IPS-20b (cell line): ENCODE measurements at regions not wholly inside any gene's neighbourhood (a gene's known extent, or its start where the extent isn't known, plus 50 kb on each side); places are given as distances from the start of the nearest gene placed in this dataset.
"Not testable (repeated sequence)": the region's sequence is repeated elsewhere in the genome, so short reads cannot be mapped to it uniquely, and the experiment has no call there.

Experiments used
- H3K27ac ChIP-seq: one replicate; pipeline ENCODE4 v1.5.1; 2013; ENCODE audit warnings: low read length
- H3K27me3 ChIP-seq: 2 replicates; pipeline ENCODE4 v1.6.1; 2013; ENCODE audit warnings: mild to moderate bottlenecking, low read length, inconsistent platforms; ENCODE audit not compliant: insufficient read depth
- H3K36me3 ChIP-seq: 2 replicates; pipeline ENCODE4 v1.6.1; 2013; ENCODE audit warnings: low read depth, mild to moderate bottlenecking, inconsistent platforms, low read length, moderate library complexity; ENCODE audit not compliant: insufficient read depth
- H3K4me1 ChIP-seq: 2 replicates; pipeline ENCODE4 v1.6.1; 2013; ENCODE audit warnings: mild to moderate bottlenecking, control low read depth, inconsistent platforms, low read length, moderate library complexity; ENCODE audit not compliant: insufficient read depth
- H3K4me3 ChIP-seq: 2 replicates; pipeline ENCODE4 v1.5.1; 2013; ENCODE audit warnings: mild to moderate bottlenecking, low read length, inconsistent platforms
- H3K9ac ChIP-seq: 2 replicates; pipeline ENCODE4 v1.6.1; 2013; ENCODE audit warnings: low read depth, mild to moderate bottlenecking, inconsistent platforms, low read length, moderate library complexity
- H3K9me3 ChIP-seq: 2 replicates; pipeline ENCODE4 v1.6.1; 2013; ENCODE audit warnings: mild to moderate bottlenecking, low read depth, low read length, inconsistent platforms; ENCODE audit not compliant: insufficient read depth

GRCh38 chr20:48039514-48039913, 254.2 kb upstream of the SULF2 start:
- H3K4me3 ChIP-seq: no peak overlapping the region
- no peak overlapping the region for H3K9ac ChIP-seq
- no peaks in the 10 kb centered on the region for H3K4me1 ChIP-seq
- H3K27me3 ChIP-seq: no peaks in the 10 kb centered on the region
- no peaks in the 10 kb centered on the region for H3K36me3 ChIP-seq
- no peak overlapping the region for H3K27ac ChIP-seq
- H3K9me3 ChIP-seq: no peaks in the 10 kb centered on the region

GRCh38 chr20:48038713-48039112, 253.4 kb upstream of the SULF2 start:
- Histone ChIP-seq H3K9me3 (no peaks in the 10 kb centered on the region), H3K4me3 (no peak overlapping the region), H3K36me3 (no peaks in the 10 kb centered on the region), H3K4me1 (no peaks in the 10 kb centered on the region), H3K27ac (no peak overlapping the region), H3K27me3 (no peaks in the 10 kb centered on the region), H3K9ac (no peak overlapping the region)

GRCh38 chr20:48037798-48038197, 252.5 kb upstream of the SULF2 start:
- H3K36me3 ChIP-seq, H3K27ac ChIP-seq, H3K4me3 ChIP-seq, H3K9me3 ChIP-seq, H3K9ac ChIP-seq, H3K27me3 ChIP-seq, H3K4me1 ChIP-seq: not testable (repeated sequence)

- Histone ChIP-seq H3K36me3 (no peaks in the 10 kb centered on the region), H3K27me3 (no peaks in the 10 kb centered on the region), H3K4me3 (no peak overlapping the region), H3K9me3 (no peaks in the 10 kb centered on the region), H3K9ac (no peak overlapping the region), H3K4me1 (no peaks in the 10 kb centered on the region), H3K27ac (no peak overlapping the region)
Observed at GRCh38 chr20:48035961-48036731, 250.9 kb upstream of the SULF2 start.

- no peak overlapping the region for H3K27ac ChIP-seq
- no peaks in the 10 kb centered on the region for H3K27me3 ChIP-seq
- H3K9me3 ChIP-seq: no peaks in the 10 kb centered on the region
- no peaks in the 10 kb centered on the region for H3K4me1 ChIP-seq
- H3K36me3 ChIP-seq: no peaks in the 10 kb centered on the region
- no peak overlapping the region for H3K4me3 ChIP-seq
- no peak overlapping the region for H3K9ac ChIP-seq
Observed at GRCh38 chr20:48034751-48035150, 249.5 kb upstream of the SULF2 start.

GRCh38 chr20:48033005-48033404, 247.7 kb upstream of the SULF2 start:
- H3K4me3 ChIP-seq, H3K36me3 ChIP-seq, H3K27me3 ChIP-seq, H3K27ac ChIP-seq, H3K9me3 ChIP-seq, H3K4me1 ChIP-seq, H3K9ac ChIP-seq: not testable (repeated sequence)

- H3K9ac ChIP-seq: no peak overlapping the region
- no peaks in the 10 kb centered on the region for H3K9me3 ChIP-seq
- H3K27ac ChIP-seq: no peak overlapping the region
- no peaks in the 10 kb centered on the region for H3K36me3 ChIP-seq
- H3K27me3 ChIP-seq: no peaks in the 10 kb centered on the region
- H3K4me1 ChIP-seq: peaks cover 7% of the 10 kb centered on the region; the same call in 1 of the 2 replicates
- H3K4me3 ChIP-seq: no peak overlapping the region
Observed at GRCh38 chr20:48031122-48031521, 245.8 kb upstream of the SULF2 start.

- Histone ChIP-seq H3K4me1 (peaks cover 15% of the 10 kb centered on the region; the same call in 1 of the 2 replicates), H3K9ac (no peak overlapping the region)
Observed at GRCh38 chr20:48026981-48027592, 241.8 kb upstream of the SULF2 start.

GRCh38 chr20:48025661-48026060, 240.4 kb upstream of the SULF2 start:
- no peak overlapping the region for H3K9ac ChIP-seq
- no peaks in the 10 kb centered on the region for H3K36me3 ChIP-seq
- peaks cover 15% of the 10 kb centered on the region; the same call in 1 of the 2 replicates for H3K4me1 ChIP-seq
- H3K27ac ChIP-seq: no peak overlapping the region
- H3K27me3 ChIP-seq: no peaks in the 10 kb centered on the region
- no peak overlapping the region for H3K4me3 ChIP-seq
- H3K9me3 ChIP-seq: no peaks in the 10 kb centered on the region

More at GRCh38 chr20:48026981-48027592, 241.8 kb upstream of the SULF2 start:
- Histone ChIP-seq H3K4me3 (no peak overlapping the region), H3K36me3 (no peaks in the 10 kb centered on the region), H3K9me3 (no peaks in the 10 kb centered on the region), H3K27me3 (no peaks in the 10 kb centered on the region), H3K27ac (no peak overlapping the region)

GRCh38 chr20:48025051-48025515, 239.8 kb upstream of the SULF2 start:
- no peaks in the 10 kb centered on the region for H3K27me3 ChIP-seq
- no peak overlapping the region for H3K4me3 ChIP-seq
- H3K27ac ChIP-seq: no peak overlapping the region
- H3K9ac ChIP-seq: no peak overlapping the region; the same call in 1 of the 2 replicates
- no peaks in the 10 kb centered on the region for H3K9me3 ChIP-seq
- H3K36me3 ChIP-seq: no peaks in the 10 kb centered on the region
- peaks cover 15% of the 10 kb centered on the region; the same call in 1 of the 2 replicates for H3K4me1 ChIP-seq

GRCh38 chr20:48024539-48024938, 239.3 kb upstream of the SULF2 start:
- H3K9me3 ChIP-seq: no peaks in the 10 kb centered on the region
- no peaks in the 10 kb centered on the region for H3K36me3 ChIP-seq
- no peak overlapping the region for H3K4me3 ChIP-seq
- H3K9ac ChIP-seq: no peak overlapping the region
- peaks cover 12% of the 10 kb centered on the region; the same call in 1 of the 2 replicates for H3K4me1 ChIP-seq
- H3K27ac ChIP-seq: no peak overlapping the region
- H3K27me3 ChIP-seq: no peaks in the 10 kb centered on the region

- H3K9me3 ChIP-seq, H3K36me3 ChIP-seq, H3K9ac ChIP-seq, H3K27me3 ChIP-seq, H3K4me3 ChIP-seq, H3K4me1 ChIP-seq, H3K27ac ChIP-seq: not testable (repeated sequence)
Observed at GRCh38 chr20:48020696-48021095, 235.4 kb upstream of the SULF2 start.
